HepG2 (cell line): ENCODE measurements at regions not wholly inside any gene's neighbourhood (a gene's known extent, or its start where the extent isn't known, plus 50 kb on each side); places are given as distances from the start of the nearest gene placed in this dataset.

Source experiments
- ATAC-seq: fragments of 200-7000 bp; cut with Tn5 transposase; 3 replicates; pipeline ENCODE4 v1.9.1; 2020; ENCODE audit warnings: mild to moderate bottlenecking, moderate library complexity
- BruUV-seq: library from RNA; stranded (reverse); fragments of 400-500 nt; replicated peaks from 2 replicates; lab custom pipeline; 2021; lab: Mats Ljungman, UMichigan
- CTCF ChIA-PET: fragments of 300-600 bp; formaldehyde crosslinking; extraction: SDS; loops from one replicate; lab custom pipeline; 2021; ENCODE audit warnings: low total read pairs, inconsistent platforms, low intra/inter-chr PET ratio; lab: Yijun Ruan, JAX
- POLR2A ChIA-PET: fragments of 350-600 bp; sonication (Branson Sonifier 250); formaldehyde crosslinking; loops from one replicate; lab custom pipeline; 2020; ENCODE audit warnings: antibody characterized with exemption, inconsistent platforms; lab: Yijun Ruan, JAX
- DNase-seq: peaks from one replicate; pipeline ENCODE4 v3.0.0-alpha.2; 2015; ENCODE audit warnings: low spot score
- FAIRE-seq: peaks from 3 replicates; lab custom pipeline; 2011; peaks lifted over from hg19 to GRCh38; lab: Jason Lieb, UNC
- H2AFZ ChIP-seq: one replicate; pipeline ENCODE4 v1.6.1; 2011; ENCODE audit warnings: low read length, inconsistent platforms
- H3K27ac ChIP-seq: fragments of 300-600 bp; 3 replicates; pipeline ENCODE4 v1.8.0; 2011; ENCODE audit warnings: mixed run types, mild to moderate bottlenecking, mixed read lengths, low read length, inconsistent platforms; ENCODE audit not compliant: insufficient read depth; ENCODE audit errors: extremely low read length
- H3K27me3 ChIP-seq, 2 experiments: fragments of 200-600 bp in 1 of 2; 2 replicates in 1 of 2; 3 replicates in 1 of 2; pipeline versions ENCODE4 v1.6.0 to v1.8.0; 2011; ENCODE audit warnings: low read length in 2 of 2, mild to moderate bottlenecking in 2 of 2, moderate library complexity in 2 of 2, inconsistent platforms in 1 of 2; ENCODE audit not compliant: insufficient read depth in 2 of 2, control insufficient read depth in 1 of 2
- H3K36me3 ChIP-seq, 2 experiments: fragments of 200-600 bp in 1 of 2; replicated peaks in 1 of 2; 2 replicates in 1 of 2; 3 replicates in 1 of 2; pipeline versions ENCODE4 v1.5.1 to v1.8.0; 2011; ENCODE audit warnings: low read length in 2 of 2, inconsistent platforms in 1 of 2; ENCODE audit not compliant: insufficient read depth in 2 of 2, control insufficient read depth in 1 of 2
- H3K4me1 ChIP-seq: 2 replicates; pipeline ENCODE4 v1.5.1; 2012; ENCODE audit warnings: low read length, inconsistent platforms; ENCODE audit not compliant: insufficient read depth
- H3K4me2 ChIP-seq: 2 replicates; pipeline ENCODE4 v1.6.0; 2011; ENCODE audit warnings: low read depth, low read length, inconsistent platforms
- H3K4me3 ChIP-seq, 3 experiments: fragments of 200-600 bp in 1 of 3; sonication (generic), shearing (Covaris generic) in 1 of 3; replicated peaks in 1 of 3; 2 replicates each; pipeline ENCODE4 v1.5.1; 2011 to 2016; ENCODE audit warnings: low read length in 3 of 3, inconsistent platforms in 2 of 3, low read depth in 2 of 3, mild to moderate bottlenecking in 2 of 3, control low read depth in 1 of 3, mixed read lengths in 1 of 3; ENCODE audit not compliant: insufficient read depth in 1 of 3
- H3K79me2 ChIP-seq: one replicate; pipeline ENCODE4 v1.6.1; 2011; ENCODE audit warnings: low read length, inconsistent platforms; ENCODE audit not compliant: insufficient read depth
- H3K9ac ChIP-seq: 2 replicates; pipeline ENCODE4 v1.6.0; 2011; ENCODE audit warnings: mild to moderate bottlenecking, low read depth, low read length, inconsistent platforms; ENCODE audit not compliant: insufficient read depth
- H3K9me3 ChIP-seq: 2 replicates; pipeline ENCODE4 v1.5.1; 2012; ENCODE audit warnings: mild to moderate bottlenecking, low read length
- H4K20me1 ChIP-seq: 2 replicates; pipeline ENCODE4 v1.6.0; 2011; ENCODE audit warnings: inconsistent platforms, mild to moderate bottlenecking, low read length, moderate library complexity; ENCODE audit not compliant: insufficient read depth
- ATAD3A ChIP-seq: sonication (generic); formaldehyde crosslinking; IDR thresholded peaks from 2 replicates; pipeline ENCODE4 v1.4.0; 2020; ENCODE audit warnings: missing genetic modification reagents
- ERF ChIP-seq: IDR thresholded peaks from 2 replicates; pipeline ENCODE4 v1.6.1; 2018; ENCODE audit warnings: missing biosample characterization, missing genetic modification reagents
- GABPA ChIP-seq, 2 experiments: IDR thresholded peaks; 2 replicates each; pipeline ENCODE4 v1.6.1; 2011 to 2016; ENCODE audit warnings: low read depth in 2 of 2, low read length in 1 of 2, missing biosample characterization in 1 of 2, missing genetic modification characterization in 1 of 2
- HMG20B ChIP-seq: conservative IDR thresholded peaks from 2 replicates; pipeline ENCODE4 v1.6.1; 2016; ENCODE audit warnings: missing genetic modification reagents, missing compliant biosample characterization
- HNF4G ChIP-seq, 2 experiments: sonication (generic) in 1 of 2; formaldehyde crosslinking in 1 of 2; IDR thresholded peaks; 2 replicates each; pipeline versions ENCODE4 v1.4.0 to v1.6.1; 2011 to 2020; ENCODE audit warnings: borderline replicate concordance in 2 of 2, low read depth in 2 of 2, mild to moderate bottlenecking in 2 of 2, low read length in 1 of 2, missing genetic modification reagents in 1 of 2, moderate library complexity in 1 of 2
- KLF15 ChIP-seq: sonication (generic); formaldehyde crosslinking; IDR thresholded peaks from 2 replicates; pipeline ENCODE4 v1.8.1; 2023; ENCODE audit warnings: borderline replicate concordance, mild to moderate bottlenecking, inconsistent platforms, missing genetic modification reagents, mixed read lengths
- MYPOP ChIP-seq: sonication (generic); formaldehyde crosslinking; IDR thresholded peaks from 2 replicates; pipeline ENCODE4 v1.8.1; 2023; ENCODE audit warnings: mild to moderate bottlenecking, moderate library complexity, missing genetic modification reagents
- NFIB ChIP-seq: sonication (generic); formaldehyde crosslinking; IDR thresholded peaks from 2 replicates; pipeline ENCODE4 v1.9.0; 2021; ENCODE audit warnings: missing genetic modification reagents, mild to moderate bottlenecking, borderline replicate concordance
- NR2C2 ChIP-seq: sonication (generic); formaldehyde crosslinking; IDR thresholded peaks from 2 replicates; pipeline ENCODE4 v1.4.0; 2020; ENCODE audit warnings: missing genetic modification reagents, mild to moderate bottlenecking, moderate library complexity, borderline replicate concordance
- ZBTB38 ChIP-seq: sonication (generic); formaldehyde crosslinking; IDR thresholded peaks from 2 replicates; pipeline ENCODE4 v1.5.1; 2020; ENCODE audit warnings: mild to moderate bottlenecking, missing genetic modification reagents
- ZFP41 ChIP-seq: sonication (generic); formaldehyde crosslinking; IDR thresholded peaks from 2 replicates; pipeline ENCODE4 v1.4.0; 2020; ENCODE audit warnings: mild to moderate bottlenecking, missing genetic modification reagents, borderline replicate concordance
- ZFYVE20 ChIP-seq: sonication (generic); formaldehyde crosslinking; IDR thresholded peaks from 2 replicates; pipeline ENCODE4 v1.8.0; 2023; ENCODE audit warnings: low read depth, mild to moderate bottlenecking, moderate library complexity, missing genetic modification reagents, borderline replicate concordance
- ZNF138 ChIP-seq: sonication (generic); formaldehyde crosslinking; IDR thresholded peaks from 2 replicates; pipeline ENCODE4 v1.5.0; 2020; ENCODE audit warnings: mild to moderate bottlenecking, low read depth, missing genetic modification reagents
- ZNF317 ChIP-seq: sonication (generic); formaldehyde crosslinking; IDR thresholded peaks from 2 replicates; pipeline ENCODE4 v1.5.0; 2020; ENCODE audit warnings: mild to moderate bottlenecking, missing genetic modification reagents
- ZNF431 ChIP-seq: sonication (generic); formaldehyde crosslinking; IDR thresholded peaks from 2 replicates; pipeline ENCODE4 v1.9.0; 2022; ENCODE audit warnings: missing genetic modification reagents, low read depth, mild to moderate bottlenecking, borderline replicate concordance
- ZNF558 ChIP-seq: sonication (generic); formaldehyde crosslinking; IDR thresholded peaks from 2 replicates; pipeline ENCODE4 v1.9.0; 2022; ENCODE audit warnings: mild to moderate bottlenecking, missing genetic modification reagents, borderline replicate concordance
- ZNF597 ChIP-seq: sonication (generic); formaldehyde crosslinking; IDR thresholded peaks from 2 replicates; pipeline ENCODE4 v1.5.0; 2020; ENCODE audit warnings: missing genetic modification reagents
- WGBS: methylation state at CpG from one replicate; pipeline ENCODE4 v1.1.6; 2017; ENCODE audit warnings: low lambda C conversion rate; 5-methylcytosine and 5-hydroxymethylcytosine counted together
- in situ Hi-C: cut with HindIII; loops from 2 replicates; pipeline ENCODE4 v1.10.0; 2017; ENCODE audit warnings: low pct_unique_long_range_greater_than_20kb; ENCODE audit not compliant: extremely low pct_ligation_motif_present
- intact Hi-C: fragments of 100-400 bp; cut with micrococcal nuclease; formaldehyde crosslinking; loops from one replicate; pipeline ENCODE4 v1.10.0; 2022; ENCODE audit not compliant: unreplicated experiment

GRCh38 chr20:39825524-39825923 is 863.4 kb downstream of the DHX35 start (continued):
- no peak for TF ChIP-seq ATAD3A (CRISPR knock-in tag)
- TF ChIP-seq ERF, result no peak
- no peak for TF ChIP-seq NFIB
- TF ChIP-seq ZNF558 (CRISPR knock-in tag), result no peak
- no peak for TF ChIP-seq KLF15 (CRISPR knock-in tag)
- TF ChIP-seq GABPA (IDR thresholded peaks at IDR 0.05; ENCODE audit: low read depth, low read length), result no peak
- TF ChIP-seq GABPA (CRISPR knock-in tag; IDR thresholded peaks at IDR 0.05; ENCODE audit: low read depth), result no peak
- TF ChIP-seq ZNF597 (CRISPR knock-in tag), result no peak
- TF ChIP-seq, all 625 proteins: peak for 0

GRCh38 chr20:39823224-39823623 is 861.1 kb downstream of the DHX35 start:
- Histone ChIP-seq H3K4me3 (no peak overlapping the region), H3K4me1 (no peaks in the 10 kb centered on the region), H3K79me2 (no peaks in the 10 kb centered on the region), H3K9me3 (peaks cover 94% of the 10 kb centered on the region), H3K36me3 (no peaks in the 10 kb centered on the region), H3K4me2 (no peak overlapping the region), H2AFZ (no peak overlapping the region), H3K9ac (no peak overlapping the region), H3K27me3 (no peaks in the 10 kb centered on the region), H3K27ac (no peak overlapping the region), H4K20me1 (no peaks in the 10 kb centered on the region)
- ATAC-seq (no peak), DNase-seq (no peak), FAIRE-seq (no peak)
- in situ Hi-C loops (no loop called here), intact Hi-C loops (no loop called here)
- BruUV-seq, result no TSS peak
- ChIA-PET POLR2A (no interaction called here), CTCF (no interaction called here)
- no peak for TF ChIP-seq ZFP41 (CRISPR knock-in tag)
- TF ChIP-seq ZNF431, result no peak
- no peak for TF ChIP-seq HNF4G (IDR thresholded peaks at IDR 0.05; ENCODE audit: borderline replicate concordance, low read depth, low read length)
- TF ChIP-seq HNF4G (CRISPR knock-in tag; IDR thresholded peaks at IDR 0.05; ENCODE audit: borderline replicate concordance, low read depth), result no peak
- no peak for TF ChIP-seq NR2C2
- TF ChIP-seq GABPA (IDR thresholded peaks at IDR 0.05; ENCODE audit: low read depth, low read length), result no peak
- no peak for TF ChIP-seq GABPA (CRISPR knock-in tag; IDR thresholded peaks at IDR 0.05; ENCODE audit: low read depth)
- no peak for TF ChIP-seq ZNF138
- TF ChIP-seq ZFYVE20 (CRISPR knock-in tag), result no peak
- no peak for TF ChIP-seq HMG20B (CRISPR knock-in tag)
- no peak for TF ChIP-seq MYPOP (CRISPR knock-in tag)
- TF ChIP-seq ZNF317 (CRISPR knock-in tag), result no peak
- TF ChIP-seq ZBTB38 (CRISPR knock-in tag), result no peak
- WGBS, result 9% methylated on average over 4 of the region's 4 CpGs
